ENCODE measurements at regions not wholly inside any gene's neighbourhood (a gene's known extent, or its start where the extent isn't known, plus 50 kb on each side); places are given as distances from the start of the nearest gene placed in this dataset.
"Not testable (repeated sequence)": the region's sequence is repeated elsewhere in the genome, so short reads cannot be mapped to it uniquely, and the experiment has no call there.

GRCh38 chrX:99001286-99001685 lies 1408.8 kb downstream of the PCDH19 start:
- H3K4me3 ChIP-seq (ENCODE audit: low read depth, low read length), result no peak overlapping the region
- DNase-seq (ENCODE audit: low read depth), result no peak
- TF ChIP-seq, protein P1, sequence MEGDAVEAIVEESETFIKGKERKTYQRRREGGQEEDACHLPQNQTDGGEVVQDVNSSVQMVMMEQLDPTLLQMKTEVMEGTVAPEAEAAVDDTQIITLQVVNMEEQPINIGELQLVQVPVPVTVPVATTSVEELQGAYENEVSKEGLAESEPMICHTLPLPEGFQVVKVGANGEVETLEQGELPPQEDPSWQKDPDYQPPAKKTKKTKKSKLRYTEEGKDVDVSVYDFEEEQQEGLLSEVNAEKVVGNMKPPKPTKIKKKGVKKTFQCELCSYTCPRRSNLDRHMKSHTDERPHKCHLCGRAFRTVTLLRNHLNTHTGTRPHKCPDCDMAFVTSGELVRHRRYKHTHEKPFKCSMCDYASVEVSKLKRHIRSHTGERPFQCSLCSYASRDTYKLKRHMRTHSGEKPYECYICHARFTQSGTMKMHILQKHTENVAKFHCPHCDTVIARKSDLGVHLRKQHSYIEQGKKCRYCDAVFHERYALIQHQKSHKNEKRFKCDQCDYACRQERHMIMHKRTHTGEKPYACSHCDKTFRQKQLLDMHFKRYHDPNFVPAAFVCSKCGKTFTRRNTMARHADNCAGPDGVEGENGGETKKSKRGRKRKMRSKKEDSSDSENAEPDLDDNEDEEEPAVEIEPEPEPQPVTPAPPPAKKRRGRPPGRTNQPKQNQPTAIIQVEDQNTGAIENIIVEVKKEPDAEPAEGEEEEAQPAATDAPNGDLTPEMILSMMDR (conservative IDR thresholded peaks at IDR 0.05; ENCODE audit: low read depth, low read length), result no peak

GRCh38 chrX:98962996-98963395 lies 1447.1 kb downstream of the PCDH19 start:
- TF ChIP-seq, protein P1 (conservative IDR thresholded peaks at IDR 0.05; ENCODE audit: low read depth, low read length), result no peak
- DNase-seq (ENCODE audit: low read depth), result no peak
- H3K4me3 ChIP-seq (ENCODE audit: low read depth, low read length), result no peak overlapping the region

DNA sequence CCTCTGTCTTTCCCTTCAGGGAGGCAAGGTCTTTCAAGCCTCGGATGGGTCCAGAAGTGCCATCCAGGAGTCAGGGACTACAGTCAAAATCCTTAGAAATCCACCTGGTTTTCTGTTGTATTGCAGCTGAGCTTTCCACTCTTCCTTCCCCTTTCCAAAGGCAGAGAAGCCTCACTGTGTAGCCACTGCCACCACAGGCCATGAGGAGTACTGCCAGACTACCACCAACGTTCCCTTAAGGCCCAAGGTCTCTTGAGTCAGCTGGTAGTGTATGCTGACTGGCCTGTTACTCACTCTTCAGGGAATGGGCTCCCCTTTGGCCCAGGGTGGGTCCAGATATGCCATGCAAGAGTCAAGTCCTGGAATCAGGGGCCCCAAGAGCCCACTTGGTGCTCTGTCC lies 1454.1 kb downstream of the PCDH19 start:
- DNase-seq (ENCODE audit: low read depth), result no peak
- no peak overlapping the region for H3K4me3 ChIP-seq (ENCODE audit: low read depth, low read length)

GRCh38 chrX:98939456-98939855 lies 1470.6 kb downstream of the PCDH19 start:
- no peak overlapping the region for H3K4me3 ChIP-seq (ENCODE audit: low read depth, low read length)
- TF ChIP-seq, protein P1 (conservative IDR thresholded peaks at IDR 0.05; ENCODE audit: low read depth, low read length), result no peak
- no peak for DNase-seq (ENCODE audit: low read depth)

More for the DNA sequence above, 1454.1 kb downstream of the PCDH19 start:
- TF ChIP-seq, protein P1 (conservative IDR thresholded peaks at IDR 0.05; ENCODE audit: low read depth, low read length), result no peak

- TF ChIP-seq, protein P1 (conservative IDR thresholded peaks at IDR 0.05; ENCODE audit: low read depth, low read length), result no peak
- DNase-seq (ENCODE audit: low read depth), result no peak
- H3K4me3 ChIP-seq (ENCODE audit: low read depth, low read length), result no peak overlapping the region
Observed at GRCh38 chrX:98931216-98931615, 1478.9 kb downstream of the PCDH19 start.

DNA sequence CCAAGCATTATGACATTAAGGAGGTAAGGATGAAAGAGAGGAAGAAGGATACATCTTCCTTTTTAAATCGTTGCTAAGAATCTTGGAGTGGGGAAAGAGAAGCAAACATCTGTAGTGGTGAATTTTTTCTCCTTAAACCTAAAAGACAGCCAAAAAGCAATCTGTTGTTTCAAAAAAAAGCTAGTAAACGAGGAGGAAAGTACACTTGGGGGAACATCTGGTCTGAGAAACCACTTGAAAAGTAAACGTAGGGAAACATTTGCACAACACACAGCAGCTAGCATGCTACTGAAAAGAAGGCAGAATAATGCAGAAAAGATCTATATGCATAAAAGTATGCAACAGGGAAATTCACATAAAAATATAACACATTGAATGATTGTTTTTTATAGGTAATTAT lies 1485.6 kb downstream of the PCDH19 start:
- no peak overlapping the region for H3K4me3 ChIP-seq (ENCODE audit: low read depth, low read length)
- DNase-seq (ENCODE audit: low read depth), result no peak
- TF ChIP-seq, protein P1 (conservative IDR thresholded peaks at IDR 0.05; ENCODE audit: low read depth, low read length), result no peak

DNA sequence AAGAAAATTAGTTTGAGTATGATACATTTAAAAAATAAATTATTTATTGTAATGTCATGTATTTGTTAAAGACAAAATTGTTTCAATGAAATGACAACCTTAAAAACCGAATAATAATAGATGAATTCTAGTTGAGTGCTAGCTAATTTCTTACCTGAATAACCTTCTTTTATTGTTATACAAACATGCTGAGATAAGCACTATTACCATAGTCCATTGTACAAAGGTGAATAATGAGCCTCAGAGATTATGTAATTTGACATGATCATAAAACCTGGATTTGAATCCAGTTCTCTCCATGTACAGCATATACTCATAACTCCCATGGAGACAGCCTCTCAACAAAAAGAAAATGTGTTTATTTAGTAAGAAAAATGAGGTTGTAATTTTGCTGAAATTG lies 1512.9 kb downstream of the PCDH19 start:
- TF ChIP-seq, protein P1 (conservative IDR thresholded peaks at IDR 0.05; ENCODE audit: low read depth, low read length), result no peak
- no peak for DNase-seq (ENCODE audit: low read depth)
- H3K4me3 ChIP-seq (ENCODE audit: low read depth, low read length), result no peak overlapping the region

DNA sequence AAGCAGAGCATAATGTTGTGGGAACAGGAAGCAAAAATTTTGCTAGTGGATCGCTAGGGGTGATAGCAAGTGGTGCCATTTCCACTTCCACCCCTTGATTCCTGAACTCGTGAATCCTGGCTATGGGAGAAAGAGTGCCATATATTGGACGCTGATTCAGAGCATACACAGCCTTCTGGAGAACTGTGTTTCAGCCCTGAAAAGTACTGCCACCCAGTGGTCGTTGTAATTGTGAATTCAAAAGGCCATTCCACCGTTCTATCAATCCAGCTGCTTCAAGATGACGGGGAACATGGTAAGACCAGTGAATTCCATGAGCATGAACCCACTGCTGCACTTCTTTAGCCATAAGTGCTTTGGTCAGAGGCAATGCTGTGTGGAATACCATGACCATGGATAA lies 1559.4 kb downstream of the PCDH19 start:
- not testable (repeated sequence) for DNase-seq (ENCODE audit: low read depth); H3K4me3 ChIP-seq (ENCODE audit: low read depth, low read length)
